NCI-H345 (cell line): ENCODE measurements at regions not wholly inside any gene's neighbourhood (a gene's known extent, or its start where the extent isn't known, plus 50 kb on each side); places are given as distances from the start of the nearest gene placed in this dataset.
"Not testable (repeated sequence)": the region's sequence is repeated elsewhere in the genome, so short reads cannot be mapped to it uniquely, and the experiment has no call there.

Experiments
- DNase-seq: peaks from one replicate; lab custom pipeline; 2025; lab: John Stamatoyannopoulos, UW

- DNase-seq = no peak
Observed at GRCh38 chr22:34760276-34761008, 305.5 kb upstream of the ISX start.

- no peak for DNase-seq
Observed at GRCh38 chr22:34761111-34761510, 304.8 kb upstream of the ISX start.

GRCh38 chr22:34763496-34763895 is 302.5 kb upstream of the ISX start:
- no peak for DNase-seq

GRCh38 chr22:34765115-34765514 is 300.8 kb upstream of the ISX start:
- no peak for DNase-seq

- no peak for DNase-seq
Observed at GRCh38 chr22:34769361-34769760, 296.6 kb upstream of the ISX start.

- DNase-seq = no peak
Observed at GRCh38 chr22:34776817-34777216, 289.1 kb upstream of the ISX start.

- no peak for DNase-seq
Observed at GRCh38 chr22:34781681-34782080, 284.3 kb upstream of the ISX start.

GRCh38 chr22:34783436-34783835 is 282.5 kb upstream of the ISX start:
- DNase-seq = no peak

GRCh38 chr22:34784056-34784455 is 281.9 kb upstream of the ISX start:
- no peak for DNase-seq

GRCh38 chr22:34797826-34798225 is 268.1 kb upstream of the ISX start:
- no peak for DNase-seq

GRCh38 chr22:34798605-34799004 is 267.4 kb upstream of the ISX start:
- no peak for DNase-seq

- DNase-seq = no peak
Observed at GRCh38 chr22:34800260-34800980, 265.5 kb upstream of the ISX start.

GRCh38 chr22:34801221-34801620 is 264.7 kb upstream of the ISX start:
- no peak for DNase-seq

GRCh38 chr22:34804091-34804490 is 261.9 kb upstream of the ISX start:
- no peak for DNase-seq

- no peak for DNase-seq
Observed at GRCh38 chr22:34804604-34805003, 261.4 kb upstream of the ISX start.

- DNase-seq = no peak
Observed at GRCh38 chr22:34805771-34806170, 260.2 kb upstream of the ISX start.

GRCh38 chr22:34808618-34809017 is 257.3 kb upstream of the ISX start:
- DNase-seq = no peak

- DNase-seq = no peak
Observed at GRCh38 chr22:34812631-34813030, 253.3 kb upstream of the ISX start.

- DNase-seq = no peak
Observed at GRCh38 chr22:34814260-34815025, 251.5 kb upstream of the ISX start.

GRCh38 chr22:34829485-34829884 is 236.5 kb upstream of the ISX start:
- DNase-seq = no peak

GRCh38 chr22:34834059-34834458 is 231.9 kb upstream of the ISX start:
- no peak for DNase-seq

GRCh38 chr22:34834541-34834940 is 231.4 kb upstream of the ISX start:
- not testable (repeated sequence) for DNase-seq

- no peak for DNase-seq
Observed at GRCh38 chr22:34841331-34841771, 224.6 kb upstream of the ISX start.
